ENCODE measurements at regions not wholly inside any gene's neighbourhood (a gene's known extent, or its start where the extent isn't known, plus 50 kb on each side); places are given as distances from the start of the nearest gene placed in this dataset.

- TF ChIP-seq CTCF (IDR thresholded peaks at IDR 0.05; ENCODE audit: low read depth, low read length) (no peak), EZH2phosphoT487 (IDR thresholded peaks at IDR 0.05; ENCODE audit: low read depth) (no peak)
Measured at GRCh38 chr13:76741046-76741445, 145.2 kb downstream of the KCTD12 start.
